Left ventricle myocardium superior (tissue), 1 donor: ENCODE measurements at regions not wholly inside any gene's neighbourhood (a gene's known extent, or its start where the extent isn't known, plus 50 kb on each side); places are given as distances from the start of the nearest gene placed in this dataset.

ENCODE experiments used
- ATAC-seq: fragments of 200-7000 bp; cut with Tn5 transposase; one replicate; pipeline ENCODE4 v1.9.1; 2020; ENCODE audit warnings: mild to moderate bottlenecking, moderate library complexity
- DNase-seq: peaks from one replicate; pipeline ENCODE4 v3.0.0-alpha.2; 2020
- intact Hi-C: fragments of 100-400 bp; cut with micrococcal nuclease; formaldehyde crosslinking; loops from one replicate; pipeline ENCODE4 v1.11.0; 2022
- donor health status: DM: no; HTN: yes; CAD: no; lungs with severe emphysema.

DNA sequence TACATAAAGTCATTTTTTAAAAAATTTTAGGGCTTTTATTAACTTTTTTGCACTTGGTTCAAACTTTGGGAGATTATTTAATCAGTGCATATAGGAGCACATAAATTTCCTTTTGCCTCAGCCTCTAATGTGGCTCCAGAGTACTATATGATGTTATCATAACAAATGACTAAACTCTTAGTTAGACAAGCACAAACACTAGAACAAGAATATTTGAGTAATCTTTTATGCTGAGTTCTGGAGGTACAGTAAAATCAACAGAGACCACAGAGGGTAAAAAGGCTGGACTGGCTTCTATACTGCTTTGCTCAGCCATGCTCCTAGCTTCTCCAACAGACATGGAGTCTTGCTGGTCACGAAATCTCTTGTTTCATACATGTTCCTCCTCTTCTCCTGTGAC lies 52.5 kb upstream of the SGCD start:
- no peak for ATAC-seq
- DNase-seq = no peak
- intact Hi-C loops = no loop called here
